NOMO-1 (cell line): ENCODE measurements at regions not wholly inside any gene's neighbourhood (a gene's known extent, or its start where the extent isn't known, plus 50 kb on each side); places are given as distances from the start of the nearest gene placed in this dataset.
A peak's percentile ranks its signal among the peaks of the same experiment; 100 is the strongest.

ENCODE experiments used
- DNase-seq, 2 experiments: peaks; one replicate each; lab custom pipeline; 2025; ENCODE audit not compliant: unreplicated experiment in 2 of 2; lab: John Stamatoyannopoulos, UW

GRCh38 chr7:33725111-33726025 is 180.0 kb upstream of the BMPER start:
- no peak for DNase-seq

GRCh38 chr7:33726582-33726981 is 178.8 kb upstream of the BMPER start:
- DNase-seq, result no peak

- no peak for DNase-seq
Observed at GRCh38 chr7:33727315-33727714, 178.0 kb upstream of the BMPER start.

GRCh38 chr7:33728873-33729551 is 176.3 kb upstream of the BMPER start:
- DNase-seq, result no peak

- DNase-seq, result no peak
Observed at GRCh38 chr7:33729726-33730125, 175.6 kb upstream of the BMPER start.

GRCh38 chr7:33730958-33731357 is 174.4 kb upstream of the BMPER start:
- no peak for DNase-seq

- DNase-seq, result no peak
Observed at GRCh38 chr7:33731912-33732311, 173.4 kb upstream of the BMPER start.

- DNase-seq, result no peak
Observed at GRCh38 chr7:33732462-33732861, 172.9 kb upstream of the BMPER start.

GRCh38 chr7:33733870-33734650 is 171.3 kb upstream of the BMPER start:
- DNase-seq, result no peak

GRCh38 chr7:33735403-33735802 is 169.9 kb upstream of the BMPER start:
- DNase-seq, result no peak

- DNase-seq, result no peak
Observed at GRCh38 chr7:33736521-33737221, 168.7 kb upstream of the BMPER start.

- no peak for DNase-seq
Observed at GRCh38 chr7:33738260-33738935, 166.9 kb upstream of the BMPER start.

- no peak for DNase-seq
Observed at GRCh38 chr7:33739286-33739685, 166.1 kb upstream of the BMPER start.

- DNase-seq, result no peak
Observed at GRCh38 chr7:33742521-33742920, 162.8 kb upstream of the BMPER start.

GRCh38 chr7:33742999-33743587 is 162.2 kb upstream of the BMPER start:
- DNase-seq, result no peak

- no peak for DNase-seq
Observed at GRCh38 chr7:33743594-33743993, 161.7 kb upstream of the BMPER start.

- peak in 1 of 2 experiments; percentile 6 for DNase-seq
Observed at GRCh38 chr7:33744293-33745075, 160.9 kb upstream of the BMPER start.

GRCh38 chr7:33745934-33746333 is 159.4 kb upstream of the BMPER start:
- DNase-seq, result no peak

- no peak for DNase-seq
Observed at GRCh38 chr7:33748793-33749192, 156.5 kb upstream of the BMPER start.
